SK-N-SH treated with all-trans-retinoic acid at 6 μM for 48 hours (cell line): ENCODE measurements at regions not wholly inside any gene's neighbourhood (a gene's known extent, or its start where the extent isn't known, plus 50 kb on each side); places are given as distances from the start of the nearest gene placed in this dataset.

ENCODE experiments used
- OSR1 ChIP-seq: fragments of 250-450 bp; sonication (Bioruptor Pico); IDR thresholded peaks from 2 replicates; pipeline ENCODE4 v1.8.0; 2022; ENCODE audit warnings: moderate library complexity, mild to moderate bottlenecking, inconsistent platforms
- PPARA ChIP-seq: fragments of 250-450 bp; sonication (Bioruptor Pico); IDR thresholded peaks from 2 replicates; pipeline ENCODE4 v1.5.0; 2020; ENCODE audit warnings: mild to moderate bottlenecking, borderline replicate concordance
- ZNF565 ChIP-seq: fragments of 450-650 bp; formaldehyde crosslinking; conservative IDR thresholded peaks from 2 replicates; pipeline ENCODE4 v1.5.0; 2020; ENCODE audit warnings: low read depth, mild to moderate bottlenecking, moderate library complexity

GRCh38 chr6:67792996-67793395, 842.1 kb upstream of the ADGRB3 start:
- TF ChIP-seq ZNF565 (CRISPR knock-in tag) (no peak), OSR1 (no peak), PPARA (CRISPR knock-in tag) (no peak)
